PFSK-1 (cell line): ENCODE measurements at regions not wholly inside any gene's neighbourhood (a gene's known extent, or its start where the extent isn't known, plus 50 kb on each side); places are given as distances from the start of the nearest gene placed in this dataset.

Source experiments
- FOXP2 ChIP-seq: optimal IDR thresholded peaks from 2 replicates; pipeline ENCODE3; 2011; ENCODE audit warnings: borderline replicate concordance, control low read depth, inconsistent platforms; ENCODE audit not compliant: insufficient read depth; ENCODE audit errors: extremely low read length, extremely low read depth
- POLR2AphosphoS5 ChIP-seq: IDR thresholded peaks from 2 replicates; pipeline ENCODE4 v1.6.1; 2012; ENCODE audit warnings: low read depth, mild to moderate bottlenecking, control low read depth, low read length, moderate library complexity
- SIN3A ChIP-seq: IDR thresholded peaks from 2 replicates; pipeline ENCODE4 v1.6.1; 2012; ENCODE audit warnings: mild to moderate bottlenecking, low read length, moderate library complexity, borderline replicate concordance; ENCODE audit not compliant: insufficient read depth
- TAF1 ChIP-seq: IDR thresholded peaks from 2 replicates; pipeline ENCODE4 v1.6.1; 2012; ENCODE audit warnings: low read length, control low read depth, borderline replicate concordance; ENCODE audit not compliant: insufficient read depth
- TF ChIP-seq, protein P1 (sequence below), 2 experiments: IDR thresholded peaks; 2 replicates each; pipeline versions ENCODE4 v1.6.1 to v1.8.0; 2011 to 2012; ENCODE audit warnings: low read depth in 2 of 2, low read length in 2 of 2, control low read depth in 1 of 2, inconsistent platforms in 1 of 2, mild to moderate bottlenecking in 1 of 2, moderate library complexity in 1 of 2; ENCODE audit not compliant: insufficient read depth in 1 of 2

DNA sequence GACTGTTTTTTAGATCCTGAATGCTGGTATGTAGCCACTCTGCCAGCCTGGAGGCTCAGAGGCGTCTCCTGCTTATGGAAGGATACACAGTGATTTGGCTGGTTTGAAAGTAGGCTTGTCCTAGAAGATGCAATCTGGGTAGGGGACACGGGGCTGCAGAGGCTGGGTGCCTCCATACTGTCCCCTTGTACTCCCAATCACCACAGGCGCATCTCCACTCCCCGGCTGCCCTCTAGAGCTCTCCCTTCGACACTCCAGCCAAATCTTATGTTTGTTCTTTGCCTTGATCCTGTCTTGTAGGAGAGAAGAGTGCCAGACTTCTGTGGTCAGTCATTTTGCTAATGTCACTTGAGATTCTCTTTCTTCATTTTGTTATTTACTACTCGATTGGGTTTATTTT is 168.8 kb upstream of the THRB start:
- no peak for TF ChIP-seq TAF1
- no peak for TF ChIP-seq SIN3A
- TF ChIP-seq, protein P1, sequence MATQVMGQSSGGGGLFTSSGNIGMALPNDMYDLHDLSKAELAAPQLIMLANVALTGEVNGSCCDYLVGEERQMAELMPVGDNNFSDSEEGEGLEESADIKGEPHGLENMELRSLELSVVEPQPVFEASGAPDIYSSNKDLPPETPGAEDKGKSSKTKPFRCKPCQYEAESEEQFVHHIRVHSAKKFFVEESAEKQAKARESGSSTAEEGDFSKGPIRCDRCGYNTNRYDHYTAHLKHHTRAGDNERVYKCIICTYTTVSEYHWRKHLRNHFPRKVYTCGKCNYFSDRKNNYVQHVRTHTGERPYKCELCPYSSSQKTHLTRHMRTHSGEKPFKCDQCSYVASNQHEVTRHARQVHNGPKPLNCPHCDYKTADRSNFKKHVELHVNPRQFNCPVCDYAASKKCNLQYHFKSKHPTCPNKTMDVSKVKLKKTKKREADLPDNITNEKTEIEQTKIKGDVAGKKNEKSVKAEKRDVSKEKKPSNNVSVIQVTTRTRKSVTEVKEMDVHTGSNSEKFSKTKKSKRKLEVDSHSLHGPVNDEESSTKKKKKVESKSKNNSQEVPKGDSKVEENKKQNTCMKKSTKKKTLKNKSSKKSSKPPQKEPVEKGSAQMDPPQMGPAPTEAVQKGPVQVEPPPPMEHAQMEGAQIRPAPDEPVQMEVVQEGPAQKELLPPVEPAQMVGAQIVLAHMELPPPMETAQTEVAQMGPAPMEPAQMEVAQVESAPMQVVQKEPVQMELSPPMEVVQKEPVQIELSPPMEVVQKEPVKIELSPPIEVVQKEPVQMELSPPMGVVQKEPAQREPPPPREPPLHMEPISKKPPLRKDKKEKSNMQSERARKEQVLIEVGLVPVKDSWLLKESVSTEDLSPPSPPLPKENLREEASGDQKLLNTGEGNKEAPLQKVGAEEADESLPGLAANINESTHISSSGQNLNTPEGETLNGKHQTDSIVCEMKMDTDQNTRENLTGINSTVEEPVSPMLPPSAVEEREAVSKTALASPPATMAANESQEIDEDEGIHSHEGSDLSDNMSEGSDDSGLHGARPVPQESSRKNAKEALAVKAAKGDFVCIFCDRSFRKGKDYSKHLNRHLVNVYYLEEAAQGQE (IDR thresholded peaks at IDR 0.05; ENCODE audit: insufficient read depth in 1 of 2, low read depth in 2 of 2, low read length in 2 of 2) = no peak
- TF ChIP-seq FOXP2 = no peak
- no peak for TF ChIP-seq POLR2AphosphoS5

GRCh38 chr3:24668039-24668438 is 173.4 kb upstream of the THRB start:
- TF ChIP-seq POLR2AphosphoS5 = no peak
- TF ChIP-seq SIN3A = no peak
- TF ChIP-seq, protein P1 (IDR thresholded peaks at IDR 0.05; ENCODE audit: insufficient read depth in 1 of 2, low read depth in 2 of 2, low read length in 2 of 2) = no peak
- no peak for TF ChIP-seq TAF1
- no peak for TF ChIP-seq FOXP2

- no peak for TF ChIP-seq FOXP2
- TF ChIP-seq SIN3A = no peak
- TF ChIP-seq, protein P1 (IDR thresholded peaks at IDR 0.05; ENCODE audit: insufficient read depth in 1 of 2, low read depth in 2 of 2, low read length in 2 of 2) = no peak
- no peak for TF ChIP-seq POLR2AphosphoS5
- TF ChIP-seq TAF1 = no peak
These were observed 176.2 kb upstream of the THRB start for GRCh38 chr3:24670871-24671270.

- TF ChIP-seq FOXP2 (no peak), TAF1 (no peak), SIN3A (no peak)
- TF ChIP-seq, protein P1 (IDR thresholded peaks at IDR 0.05; ENCODE audit: insufficient read depth in 1 of 2, low read depth in 2 of 2, low read length in 2 of 2) = no peak
These were observed 178.9 kb upstream of the THRB start for GRCh38 chr3:24673596-24673995.

GRCh38 chr3:24674261-24674660 is 179.6 kb upstream of the THRB start:
- TF ChIP-seq SIN3A (no peak), FOXP2 (no peak), POLR2AphosphoS5 (no peak), TAF1 (no peak)
- TF ChIP-seq, protein P1 (IDR thresholded peaks at IDR 0.05; ENCODE audit: insufficient read depth in 1 of 2, low read depth in 2 of 2, low read length in 2 of 2) = no peak
